B cell (primary cell): ENCODE measurements at regions not wholly inside any gene's neighbourhood (a gene's known extent, or its start where the extent isn't known, plus 50 kb on each side); places are given as distances from the start of the nearest gene placed in this dataset.

Experiments
- ATAC-seq: fragments of 200-7000 bp; cut with Tn5 transposase; one replicate; pipeline ENCODE4 v1.10.0; 2021; ENCODE audit warnings: low read depth, mild to moderate bottlenecking, moderate number of reproducible peaks, moderate library complexity
- CTCF ChIA-PET: fragments of 350-600 bp; sonication (Branson Sonifier 250); formaldehyde crosslinking; loops from one replicate; lab custom pipeline; 2021; ENCODE audit warnings: antibody characterized with exemption, inconsistent platforms; lab: Charles Lee
- POLR2A ChIA-PET: fragments of 350-600 bp; sonication (Branson Sonifier 250); formaldehyde crosslinking; loops from one replicate; lab custom pipeline; 2021; ENCODE audit warnings: antibody characterized with exemption; lab: Charles Lee
- DNase-seq: peaks from one replicate; pipeline ENCODE4 v3.0.0; 2013
- H2AFZ ChIP-seq: 2 replicates; pipeline ENCODE4 v1.6.1; 2012; ENCODE audit warnings: mild to moderate bottlenecking, low read depth, low read length; ENCODE audit not compliant: insufficient read depth, poor library complexity, severe bottlenecking
- H3K27ac ChIP-seq, 2 donors: 1 replicate in 1 of 2; 2 replicates in 1 of 2; pipeline ENCODE4 v1.5.1; 2012 to 2013; ENCODE audit warnings: low read length in 2 of 2, mild to moderate bottlenecking in 2 of 2, moderate library complexity in 1 of 2
- H3K27me3 ChIP-seq, 4 experiments: fragments of 200-600 bp in 1 of 4; sonication (generic) in 1 of 4; replicated peaks in 1 of 4; 1 replicate in 2 of 4; 2 replicates in 2 of 4; pipeline versions ENCODE4 v1.6.1 to v1.7.0; 2013 to 2016; ENCODE audit warnings: low read length in 3 of 4, mild to moderate bottlenecking in 2 of 4, mixed read lengths in 1 of 4, moderate library complexity in 1 of 4; ENCODE audit not compliant: insufficient read depth in 4 of 4, control insufficient read depth in 3 of 4; ENCODE audit errors: control extremely low read depth in 1 of 4
- H3K36me3 ChIP-seq, 2 experiments: replicated peaks in 1 of 2; 1 replicate in 1 of 2; 2 replicates in 1 of 2; pipeline versions ENCODE4 v1.6.1 to v1.7.1; 2013; ENCODE audit warnings: low read length in 1 of 2; ENCODE audit not compliant: insufficient read depth in 2 of 2, control insufficient read depth in 1 of 2; ENCODE audit errors: control extremely low read depth in 1 of 2, extremely low read depth in 1 of 2
- H3K4me1 ChIP-seq, 2 donors: fragments of 200-600 bp in 1 of 2; sonication (generic) in 1 of 2; 1 replicate in 1 of 2; 2 replicates in 1 of 2; pipeline versions ENCODE4 v1.5.1 to v1.6.1; 2013 to 2017; ENCODE audit warnings: low read length in 2 of 2; ENCODE audit not compliant: control insufficient read depth in 2 of 2, insufficient read depth in 2 of 2
- H3K4me2 ChIP-seq: replicated peaks from 2 replicates; pipeline ENCODE3; 2012; ENCODE audit warnings: mild to moderate bottlenecking, low read depth, low read length; ENCODE audit not compliant: poor library complexity, severe bottlenecking
- H3K4me3 ChIP-seq, 5 experiments: fragments of 200-600 bp in 1 of 5; sonication (generic) in 1 of 5; 1 replicate in 3 of 5; 2 replicates in 2 of 5; pipeline versions ENCODE4 v1.5.1 to v1.7.0; 2011 to 2016; ENCODE audit warnings: low read length in 4 of 5, mild to moderate bottlenecking in 4 of 5, low read depth in 2 of 5, control low read depth in 1 of 5, moderate library complexity in 1 of 5; ENCODE audit not compliant: insufficient read depth in 1 of 5; ENCODE audit errors: control extremely low read depth in 1 of 5, extremely low read depth in 1 of 5
- H3K79me2 ChIP-seq: fragments of 200-600 bp; sonication (generic); one replicate; pipeline ENCODE4 v1.6.0; 2016; ENCODE audit warnings: low read length; ENCODE audit not compliant: control insufficient read depth, insufficient read depth
- H3K9ac ChIP-seq: fragments of 200-600 bp; sonication (generic); 2 replicates; pipeline ENCODE4 v1.6.1; 2017; ENCODE audit warnings: mild to moderate bottlenecking, low read length, moderate library complexity
- H3K9me3 ChIP-seq, 3 donors: one replicate each; pipeline versions ENCODE4 v1.6.1 to v1.7.1; 2013; ENCODE audit warnings: low read length in 2 of 3; ENCODE audit not compliant: control insufficient read depth in 2 of 3, insufficient read depth in 1 of 3; ENCODE audit errors: control extremely low read depth in 1 of 3
- H4K20me1 ChIP-seq: 2 replicates; pipeline ENCODE4 v1.6.0; 2012; ENCODE audit warnings: mild to moderate bottlenecking, low read length; ENCODE audit not compliant: insufficient read depth, control insufficient read depth, poor library complexity, severe bottlenecking
- H3K27ac Mint-ChIP-seq: one replicate; pipeline ENCODE4 v1.8.0; 2021; ENCODE audit warnings: mixed read lengths
- H3K27me3 Mint-ChIP-seq: one replicate; pipeline ENCODE4 v1.8.0; 2021; ENCODE audit warnings: mixed read lengths
- H3K4me1 Mint-ChIP-seq: one replicate; pipeline ENCODE4 v1.8.0; 2021; ENCODE audit warnings: mixed read lengths
- H3K4me3 Mint-ChIP-seq: one replicate; pipeline ENCODE4 v1.8.0; 2021; ENCODE audit warnings: mixed read lengths
- H3K9me3 Mint-ChIP-seq: one replicate; pipeline ENCODE4 v1.8.0; 2022; ENCODE audit warnings: mixed read lengths; ENCODE audit not compliant: insufficient read depth
- EZH2 ChIP-seq: IDR thresholded peaks from 2 replicates; pipeline ENCODE4 v1.6.1; 2012; ENCODE audit warnings: borderline replicate concordance, low read depth, mild to moderate bottlenecking, moderate library complexity, low read length; ENCODE audit not compliant: insufficient read depth, poor library complexity, severe bottlenecking
- WGBS: methylation state at CpG from one replicate; pipeline ENCODE4 v1.1.5; 2013; ENCODE audit warnings: missing lambda C conversion rate; ENCODE audit not compliant: insufficient coverage; 5-methylcytosine and 5-hydroxymethylcytosine counted together
- intact Hi-C: fragments of 100-400 bp; cut with micrococcal nuclease; formaldehyde crosslinking; loops from one replicate; pipeline ENCODE4 v1.10.0; 2022
- TF ChIP-seq, protein P1 (sequence below): fragments of 200-600 bp; IDR thresholded peaks from one replicate; pipeline ENCODE4 v1.8.0; 2022; ENCODE audit warnings: antibody characterized with exemption, mild to moderate bottlenecking

- no peak for ATAC-seq
- Histone ChIP-seq H3K4me3 (no peak overlapping the region), H3K27ac (no peak overlapping the region), H4K20me1 (peaks cover 12% of the 10 kb centered on the region), H3K27me3 (no peaks in the 10 kb centered on the region), H3K9me3 (no peaks in the 10 kb centered on the region), H3K4me1 (no peaks in the 10 kb centered on the region), H2AFZ (no peak overlapping the region), H3K36me3 (no peaks in the 10 kb centered on the region), H3K4me2 (no peak overlapping the region), H3K79me2 (peaks cover 5% of the 10 kb centered on the region), H3K9ac (no peak overlapping the region)
- CTCF ChIA-PET = no interaction called here
- no peak for DNase-seq
- TF ChIP-seq, protein P1, sequence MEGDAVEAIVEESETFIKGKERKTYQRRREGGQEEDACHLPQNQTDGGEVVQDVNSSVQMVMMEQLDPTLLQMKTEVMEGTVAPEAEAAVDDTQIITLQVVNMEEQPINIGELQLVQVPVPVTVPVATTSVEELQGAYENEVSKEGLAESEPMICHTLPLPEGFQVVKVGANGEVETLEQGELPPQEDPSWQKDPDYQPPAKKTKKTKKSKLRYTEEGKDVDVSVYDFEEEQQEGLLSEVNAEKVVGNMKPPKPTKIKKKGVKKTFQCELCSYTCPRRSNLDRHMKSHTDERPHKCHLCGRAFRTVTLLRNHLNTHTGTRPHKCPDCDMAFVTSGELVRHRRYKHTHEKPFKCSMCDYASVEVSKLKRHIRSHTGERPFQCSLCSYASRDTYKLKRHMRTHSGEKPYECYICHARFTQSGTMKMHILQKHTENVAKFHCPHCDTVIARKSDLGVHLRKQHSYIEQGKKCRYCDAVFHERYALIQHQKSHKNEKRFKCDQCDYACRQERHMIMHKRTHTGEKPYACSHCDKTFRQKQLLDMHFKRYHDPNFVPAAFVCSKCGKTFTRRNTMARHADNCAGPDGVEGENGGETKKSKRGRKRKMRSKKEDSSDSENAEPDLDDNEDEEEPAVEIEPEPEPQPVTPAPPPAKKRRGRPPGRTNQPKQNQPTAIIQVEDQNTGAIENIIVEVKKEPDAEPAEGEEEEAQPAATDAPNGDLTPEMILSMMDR = no peak
- no peak for TF ChIP-seq EZH2
- no peak overlapping the region for H3K27ac Mint-ChIP-seq
- intact Hi-C loops = no loop called here
- no peaks in the 10 kb centered on the region for H3K9me3 Mint-ChIP-seq
- 92% methylated on average over 29 of the region's 30 CpGs for WGBS
- POLR2A ChIA-PET = no interaction called here
- H3K27me3 Mint-ChIP-seq = no peaks in the 10 kb centered on the region
- H3K4me3 Mint-ChIP-seq = no peak overlapping the region
- no peaks in the 10 kb centered on the region for H3K4me1 Mint-ChIP-seq
Observed at GRCh38 chr2:241931084-241931975, 61.8 kb downstream of the RTP5 start.
